Hepatocyte (in vitro differentiated cells): ENCODE measurements at regions not wholly inside any gene's neighbourhood (a gene's known extent, or its start where the extent isn't known, plus 50 kb on each side); places are given as distances from the start of the nearest gene placed in this dataset.

Experiments
- DNase-seq: peaks from one replicate; pipeline ENCODE4 v3.0.0-alpha.2; 2016; ENCODE audit warnings: low spot score
- H2AFZ ChIP-seq: fragments of 200-600 bp; sonication (generic); 2 replicates; pipeline ENCODE4 v1.6.0; 2016; ENCODE audit warnings: antibody characterized with exemption, mild to moderate bottlenecking
- H3K27ac ChIP-seq: fragments of 200-600 bp; sonication (generic); 2 replicates; pipeline ENCODE4 v1.5.1; 2016; ENCODE audit warnings: mild to moderate bottlenecking
- H3K27me3 ChIP-seq: fragments of 200-600 bp; sonication (generic); 2 replicates; pipeline ENCODE4 v1.6.1; 2016
- H3K36me3 ChIP-seq: fragments of 200-600 bp; sonication (generic); replicated peaks from 2 replicates; pipeline ENCODE4 v1.5.1; 2016; ENCODE audit warnings: low read depth; ENCODE audit not compliant: insufficient read depth
- H3K4me1 ChIP-seq: fragments of 200-600 bp; sonication (generic); 2 replicates; pipeline ENCODE4 v1.5.1; 2016; ENCODE audit warnings: mild to moderate bottlenecking, moderate library complexity; ENCODE audit not compliant: insufficient read depth
- H3K4me2 ChIP-seq: fragments of 200-600 bp; sonication (generic); 2 replicates; pipeline ENCODE4 v1.6.0; 2016
- H3K4me3 ChIP-seq: fragments of 200-600 bp; sonication (generic); 2 replicates; pipeline ENCODE4 v1.5.1; 2016; ENCODE audit warnings: mild to moderate bottlenecking
- H3K79me2 ChIP-seq: fragments of 200-600 bp; sonication (generic); 2 replicates; pipeline ENCODE4 v1.6.0; 2017; ENCODE audit warnings: mild to moderate bottlenecking
- H3K9me2 ChIP-seq: fragments of 200-600 bp; sonication (generic); replicated peaks from 2 replicates; pipeline ENCODE4 v1.6.0; 2017; ENCODE audit warnings: mild to moderate bottlenecking; ENCODE audit not compliant: insufficient read depth
- H3K9me3 ChIP-seq: fragments of 200-600 bp; sonication (generic); 2 replicates; pipeline ENCODE4 v1.5.1; 2016; ENCODE audit warnings: low read depth, mild to moderate bottlenecking
- H4K20me1 ChIP-seq: fragments of 200-600 bp; sonication (generic); 2 replicates; pipeline ENCODE4 v1.6.0; 2016; ENCODE audit warnings: mild to moderate bottlenecking; ENCODE audit not compliant: insufficient read depth, poor library complexity, severe bottlenecking
- EZH2 ChIP-seq: fragments of 200-600 bp; sonication (generic); IDR thresholded peaks from 2 replicates; pipeline ENCODE4 v1.6.1; 2016; ENCODE audit warnings: antibody characterized with exemption, mild to moderate bottlenecking, borderline replicate concordance
- EZH2phosphoT487 ChIP-seq: fragments of 200-600 bp; sonication (generic); IDR thresholded peaks from one replicate; pipeline ENCODE4 v1.6.1; 2018; ENCODE audit warnings: antibody characterized with exemption, mild to moderate bottlenecking, low read depth, moderate library complexity; ENCODE audit not compliant: unreplicated experiment, severe bottlenecking
- WGBS: methylation state at CpG from one replicate; pipeline ENCODE4 v1.1.6; 2016; ENCODE audit warnings: low lambda C conversion rate; ENCODE audit errors: missing lambda C conversion rate; 5-methylcytosine and 5-hydroxymethylcytosine counted together
- TF ChIP-seq, protein P1 (sequence below): fragments of 200-600 bp; sonication (generic); IDR thresholded peaks from 2 replicates; pipeline ENCODE4 v1.5.1; 2016; ENCODE audit warnings: antibody characterized with exemption, mild to moderate bottlenecking; ENCODE audit not compliant: poor library complexity

DNA sequence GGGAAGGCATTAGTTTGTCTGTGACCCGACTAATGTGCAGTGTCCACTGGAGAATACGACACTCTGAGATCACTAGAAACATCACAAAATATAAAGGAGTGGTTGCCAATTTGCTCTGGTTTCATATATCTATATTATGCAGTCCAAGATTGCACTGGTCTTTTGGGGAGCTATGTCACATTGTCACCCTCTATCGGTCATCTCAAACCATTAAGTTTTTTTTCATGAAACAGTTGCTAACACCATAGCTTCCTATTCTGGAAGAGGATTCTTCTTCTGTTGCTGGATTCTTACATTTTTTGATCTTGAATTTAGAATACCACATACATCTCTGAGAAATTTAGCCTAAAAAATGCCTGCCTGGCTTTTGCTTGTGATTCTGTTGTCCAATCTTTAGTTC, 168.6 kb downstream of the LACC1 start:
- no peak for TF ChIP-seq EZH2
- TF ChIP-seq, protein P1, sequence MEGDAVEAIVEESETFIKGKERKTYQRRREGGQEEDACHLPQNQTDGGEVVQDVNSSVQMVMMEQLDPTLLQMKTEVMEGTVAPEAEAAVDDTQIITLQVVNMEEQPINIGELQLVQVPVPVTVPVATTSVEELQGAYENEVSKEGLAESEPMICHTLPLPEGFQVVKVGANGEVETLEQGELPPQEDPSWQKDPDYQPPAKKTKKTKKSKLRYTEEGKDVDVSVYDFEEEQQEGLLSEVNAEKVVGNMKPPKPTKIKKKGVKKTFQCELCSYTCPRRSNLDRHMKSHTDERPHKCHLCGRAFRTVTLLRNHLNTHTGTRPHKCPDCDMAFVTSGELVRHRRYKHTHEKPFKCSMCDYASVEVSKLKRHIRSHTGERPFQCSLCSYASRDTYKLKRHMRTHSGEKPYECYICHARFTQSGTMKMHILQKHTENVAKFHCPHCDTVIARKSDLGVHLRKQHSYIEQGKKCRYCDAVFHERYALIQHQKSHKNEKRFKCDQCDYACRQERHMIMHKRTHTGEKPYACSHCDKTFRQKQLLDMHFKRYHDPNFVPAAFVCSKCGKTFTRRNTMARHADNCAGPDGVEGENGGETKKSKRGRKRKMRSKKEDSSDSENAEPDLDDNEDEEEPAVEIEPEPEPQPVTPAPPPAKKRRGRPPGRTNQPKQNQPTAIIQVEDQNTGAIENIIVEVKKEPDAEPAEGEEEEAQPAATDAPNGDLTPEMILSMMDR = peak; percentile 9
- no peak for TF ChIP-seq EZH2phosphoT487
- WGBS = 89% methylated on average over 3 of the region's 3 CpGs
- no peaks in the 10 kb centered on the region for H3K9me3 ChIP-seq
- no peaks in the 10 kb centered on the region for H3K79me2 ChIP-seq
- H3K36me3 ChIP-seq = no peaks in the 10 kb centered on the region
- H2AFZ ChIP-seq = no peak overlapping the region
- H3K4me2 ChIP-seq = no peak overlapping the region
- DNase-seq = no peak
- H3K4me1 ChIP-seq = peaks cover 20% of the 10 kb centered on the region
- H4K20me1 ChIP-seq = no peaks in the 10 kb centered on the region
- H3K9me2 ChIP-seq = no peaks in the 10 kb centered on the region
- H3K27me3 ChIP-seq = no peaks in the 10 kb centered on the region
- H3K4me3 ChIP-seq = no peak overlapping the region
- no peak overlapping the region for H3K27ac ChIP-seq

DNA sequence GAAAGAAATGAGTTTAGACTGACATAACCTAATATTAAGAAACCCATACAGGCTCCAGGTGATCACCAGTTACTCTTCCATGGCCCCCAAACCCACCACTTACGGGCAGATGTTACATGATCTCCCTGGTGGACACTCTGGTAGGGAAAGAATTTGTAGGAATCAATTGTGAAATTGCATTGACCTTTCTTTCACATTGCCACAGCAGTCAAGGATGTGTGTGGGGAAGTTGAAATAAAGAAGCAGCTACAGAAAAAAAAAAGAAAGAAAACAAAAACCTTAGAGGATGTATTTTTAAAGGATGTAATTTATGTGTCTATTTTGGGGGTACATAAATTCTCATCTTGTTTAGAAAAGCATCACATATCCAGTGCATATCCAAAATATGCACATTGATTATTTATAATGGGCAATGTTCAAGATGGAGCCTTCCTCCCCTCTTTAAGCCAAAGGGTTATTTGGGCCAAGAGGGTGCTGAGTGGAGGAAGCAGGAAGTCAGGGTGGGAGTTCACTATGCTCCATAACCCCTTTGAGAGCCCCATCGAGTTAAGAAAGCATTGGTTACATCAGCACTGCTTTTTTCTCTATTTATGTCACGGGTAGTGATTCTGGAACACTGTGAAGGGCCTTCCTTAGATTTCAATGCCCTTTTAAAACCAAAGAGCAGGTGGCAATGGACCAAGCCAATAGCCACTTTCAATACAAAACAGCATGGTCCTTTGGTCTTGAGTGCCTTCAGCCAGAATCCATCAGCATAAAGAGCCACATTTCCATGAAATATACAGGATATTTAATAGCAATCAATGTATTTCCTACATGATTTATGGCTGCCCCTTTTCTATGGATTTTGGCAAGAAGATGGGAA, 169.6 kb downstream of the LACC1 start:
- Histone ChIP-seq H3K4me2 (no peak overlapping the region), H3K36me3 (no peaks in the 10 kb centered on the region), H4K20me1 (no peaks in the 10 kb centered on the region), H3K27me3 (no peaks in the 10 kb centered on the region), H3K9me3 (no peaks in the 10 kb centered on the region), H3K9me2 (no peaks in the 10 kb centered on the region), H2AFZ (no peak overlapping the region), H3K27ac (no peak overlapping the region), H3K4me1 (peaks cover 25% of the 10 kb centered on the region), H3K4me3 (no peak overlapping the region), H3K79me2 (no peaks in the 10 kb centered on the region)
- no peak for TF ChIP-seq EZH2
- no peak for TF ChIP-seq EZH2phosphoT487
- TF ChIP-seq, protein P1 = no peak
- WGBS = 96% methylated on average over 3 of the region's 3 CpGs
- DNase-seq = no peak

DNA sequence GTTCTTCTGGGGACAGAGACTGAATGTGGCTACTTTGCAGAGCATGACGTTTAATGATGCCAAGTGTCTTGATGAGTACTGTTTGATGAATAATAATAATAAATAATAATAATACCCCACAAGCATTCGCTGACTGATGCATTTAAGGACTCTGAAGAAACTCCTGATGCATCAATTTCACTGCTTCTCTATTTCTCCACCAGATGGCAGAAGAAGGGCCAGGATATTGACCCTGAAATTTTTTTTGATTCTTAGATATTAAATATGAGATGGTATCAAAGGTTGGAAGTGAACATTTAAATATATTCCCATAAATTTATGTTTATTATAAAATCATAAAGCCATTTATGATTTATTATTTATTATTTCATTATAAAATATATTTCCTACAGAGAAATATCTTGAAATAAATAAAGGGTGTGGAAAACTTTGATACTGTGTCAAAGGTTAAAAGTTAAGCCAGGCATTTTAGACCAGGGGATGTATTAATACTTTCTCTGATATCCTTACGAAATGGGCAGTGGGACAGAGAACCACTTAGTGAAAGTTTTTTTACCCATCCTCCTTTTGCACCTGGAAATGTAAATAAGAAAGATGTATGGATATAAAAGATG, 170.9 kb downstream of the LACC1 start:
- Histone ChIP-seq H3K36me3 (no peaks in the 10 kb centered on the region), H3K9me3 (no peaks in the 10 kb centered on the region), H3K4me3 (no peak overlapping the region), H3K27me3 (no peaks in the 10 kb centered on the region), H3K9me2 (no peaks in the 10 kb centered on the region), H3K27ac (peak overlapping the region; percentile 54), H4K20me1 (no peaks in the 10 kb centered on the region), H3K79me2 (no peaks in the 10 kb centered on the region), H2AFZ (no peak overlapping the region), H3K4me2 (no peak overlapping the region), H3K4me1 (peaks cover 25% of the 10 kb centered on the region)
- no peak for TF ChIP-seq EZH2
- TF ChIP-seq EZH2phosphoT487 = no peak
- TF ChIP-seq, protein P1 = peak; percentile 78
- DNase-seq = peak; percentile 30
- 41% methylated on average over 3 of the region's 3 CpGs for WGBS
